ENCODE measurements at regions not wholly inside any gene's neighbourhood (a gene's known extent, or its start where the extent isn't known, plus 50 kb on each side); places are given as distances from the start of the nearest gene placed in this dataset.

- DNase-seq: no peak
Measured at GRCh38 chr18:27687351-27687979, 489.5 kb downstream of the CDH2 start.

DNA sequence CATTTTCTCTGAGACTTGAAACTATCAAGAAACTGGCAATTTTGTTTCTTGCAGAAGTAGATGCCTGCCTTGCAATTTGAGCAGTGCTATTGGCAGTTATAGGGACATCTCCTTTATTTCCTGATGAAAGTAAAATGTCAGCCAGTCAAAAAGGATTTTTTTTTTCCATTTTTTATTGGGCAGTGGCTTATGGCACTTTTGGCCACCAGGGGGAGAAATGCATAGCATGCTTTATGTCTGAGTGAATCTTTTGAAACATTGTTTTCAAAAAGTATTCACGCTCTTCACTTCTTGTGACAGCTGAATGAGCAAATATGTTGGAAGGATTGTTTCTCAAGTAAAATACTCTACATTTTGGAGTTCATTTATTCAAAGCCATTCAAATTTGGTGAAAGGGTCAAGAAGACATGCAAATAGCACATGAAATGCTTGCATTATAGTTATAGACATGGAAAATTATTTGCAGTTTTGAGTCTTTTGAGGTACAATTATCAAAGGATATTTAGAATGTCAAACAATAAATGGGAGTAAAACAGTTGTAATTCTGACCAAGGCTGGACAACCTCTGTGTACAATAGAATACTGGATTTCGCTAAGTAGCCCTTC is 491.0 kb downstream of the CDH2 start:
- no peak for DNase-seq

GRCh38 chr18:27685091-27685490 is 491.8 kb downstream of the CDH2 start:
- DNase-seq: no peak

DNA sequence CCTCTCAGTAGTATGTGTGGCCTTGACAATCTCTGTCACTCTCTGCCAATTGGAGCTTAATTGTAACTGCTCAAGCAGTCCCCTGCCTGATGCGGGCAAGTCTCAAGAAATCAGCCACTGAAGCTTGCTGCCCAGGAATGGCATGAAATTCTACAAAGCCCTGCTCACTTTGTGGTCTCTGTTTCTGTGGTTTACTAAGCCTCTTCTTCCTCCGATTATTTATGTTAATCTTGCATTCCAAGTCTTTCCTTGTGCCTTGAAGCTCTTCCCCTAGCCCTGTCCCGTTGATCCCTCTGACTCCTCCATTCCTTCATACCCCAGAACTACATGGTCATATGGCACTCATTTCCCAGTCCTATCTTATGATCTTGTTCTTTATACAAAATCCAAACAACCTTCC is 489.3 kb upstream of the CHST9 start:
- no peak for DNase-seq

- no peak for DNase-seq
Measured at GRCh38 chr18:27673861-27674260, 488.8 kb upstream of the CHST9 start.

GRCh38 chr18:27668158-27668557 is 483.1 kb upstream of the CHST9 start:
- DNase-seq: no peak

DNA sequence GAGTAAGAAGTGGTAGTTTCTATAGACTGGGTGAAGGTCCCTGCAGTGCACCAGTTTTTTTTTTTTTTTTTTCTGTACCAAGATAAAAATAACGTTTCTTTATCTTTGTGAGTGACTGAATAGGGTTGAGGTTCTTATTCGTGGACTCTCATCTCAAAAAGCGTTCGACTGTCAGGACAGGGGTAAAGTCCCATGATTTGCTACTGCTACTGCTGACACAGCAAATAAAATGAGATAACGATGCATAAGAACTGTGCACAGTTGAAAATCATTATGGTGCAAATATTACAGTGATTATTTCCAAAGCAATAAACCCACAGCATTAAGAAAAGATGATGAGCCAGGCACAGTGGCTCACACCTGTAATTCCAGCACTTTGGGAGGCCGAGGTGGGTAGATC is 482.0 kb upstream of the CHST9 start:
- no peak for DNase-seq

GRCh38 chr18:27666016-27666415 is 480.9 kb upstream of the CHST9 start:
- no peak for DNase-seq

- DNase-seq: no peak
Measured at GRCh38 chr18:27665264-27665799, 480.2 kb upstream of the CHST9 start.

- no peak for DNase-seq
Measured at GRCh38 chr18:27662949-27663348, 477.8 kb upstream of the CHST9 start.

DNA sequence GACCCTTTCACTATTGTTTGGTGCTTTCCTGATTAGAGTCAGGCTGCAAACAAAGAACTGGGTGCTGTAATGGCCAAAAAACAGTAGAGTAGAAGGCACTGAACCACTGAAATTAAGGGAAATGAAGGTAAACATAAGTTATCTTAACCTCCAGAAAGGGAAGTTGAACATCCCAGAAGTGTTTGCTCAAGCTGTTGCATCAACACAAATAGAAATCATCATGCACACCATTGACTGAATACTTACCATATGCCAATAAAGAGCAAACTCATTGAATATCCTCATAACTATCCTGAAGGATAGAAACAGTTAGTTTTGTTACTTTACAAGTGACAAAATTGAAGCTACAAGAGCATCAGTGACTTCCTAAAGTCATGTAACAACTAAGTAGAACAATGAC is 477.4 kb upstream of the CHST9 start:
- no peak for DNase-seq

GRCh38 chr18:27661320-27662018 is 476.4 kb upstream of the CHST9 start:
- DNase-seq: no peak

- DNase-seq: no peak
Measured at GRCh38 chr18:27656905-27657304, 471.8 kb upstream of the CHST9 start.

DNA sequence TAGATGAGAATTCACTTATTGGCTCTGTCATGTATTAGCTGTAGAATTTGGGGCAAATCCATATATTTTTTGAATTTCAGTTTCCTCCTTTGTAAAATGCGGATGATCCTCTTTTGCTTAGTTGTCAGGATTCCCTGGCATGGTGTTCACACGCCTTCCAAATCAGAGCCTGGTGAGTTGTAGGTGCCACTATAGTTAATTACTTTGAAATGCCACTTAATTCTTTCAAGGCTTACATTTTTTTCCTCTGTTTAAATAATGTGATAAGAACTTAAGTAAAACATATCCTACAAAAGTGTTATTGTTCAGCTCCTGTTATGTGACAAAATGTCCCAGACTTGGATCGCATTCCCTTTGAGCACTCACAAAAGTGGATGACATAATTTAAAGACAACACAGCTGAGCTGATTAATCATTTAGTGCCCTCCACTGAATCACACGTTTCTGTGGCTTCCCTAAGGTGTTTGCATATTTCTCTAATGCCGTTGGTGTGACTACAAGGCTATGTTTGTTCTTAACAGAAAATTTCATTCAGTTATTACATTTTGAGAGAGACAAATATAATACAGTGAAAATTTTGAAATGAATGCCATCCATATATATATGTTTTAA is 471.2 kb upstream of the CHST9 start:
- DNase-seq: no peak

- DNase-seq: no peak
Measured at GRCh38 chr18:27653247-27653646, 468.1 kb upstream of the CHST9 start.

DNA sequence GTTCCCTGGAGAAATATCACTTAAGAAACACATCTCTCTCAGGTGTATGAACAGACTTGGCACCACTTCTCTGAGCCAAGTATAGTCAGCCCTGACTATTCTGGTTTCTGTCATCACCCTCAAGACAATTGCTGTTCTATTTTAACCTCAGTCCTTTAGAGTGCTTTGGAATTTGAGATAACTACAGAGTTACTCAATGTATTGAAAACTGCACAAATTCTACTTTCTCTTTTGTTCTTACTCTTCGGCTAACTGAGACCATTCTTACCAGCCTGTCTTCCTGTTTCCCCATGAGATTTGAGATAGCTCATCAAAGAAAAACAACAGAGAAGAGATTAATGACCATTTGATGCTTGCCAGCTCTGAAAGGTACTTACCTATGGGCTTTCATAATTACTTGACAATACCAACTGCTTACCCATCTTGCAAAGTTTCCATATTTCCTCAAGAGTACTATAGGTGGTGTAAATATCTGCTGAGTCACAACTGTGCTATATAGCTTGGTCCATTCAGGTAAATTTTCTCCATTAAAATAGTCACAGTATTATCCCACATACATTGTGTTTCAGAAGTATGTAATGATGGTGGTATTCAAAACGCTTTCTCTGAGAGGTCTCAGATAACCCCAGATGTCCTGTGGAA is 467.5 kb upstream of the CHST9 start:
- DNase-seq: no peak

DNA sequence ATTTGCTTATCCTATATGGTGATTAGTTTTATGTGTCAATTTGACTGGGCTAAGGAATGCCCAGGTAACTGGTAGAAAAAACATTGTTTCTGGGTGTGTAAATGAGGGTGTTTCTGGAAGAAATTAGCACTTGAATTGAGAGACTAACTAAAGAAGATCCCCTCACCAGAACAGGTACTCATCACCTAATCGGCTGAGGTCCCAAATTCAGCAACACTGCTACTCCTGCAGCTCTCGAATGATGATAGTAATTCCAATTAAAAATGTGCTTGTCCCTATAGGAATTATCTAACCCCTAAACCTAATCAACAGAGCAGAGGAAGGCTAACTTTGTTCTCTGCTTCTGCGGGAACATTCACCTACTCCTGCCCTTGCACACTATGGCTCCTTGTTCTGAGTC is 464.5 kb upstream of the CHST9 start:
- DNase-seq: no peak

DNA sequence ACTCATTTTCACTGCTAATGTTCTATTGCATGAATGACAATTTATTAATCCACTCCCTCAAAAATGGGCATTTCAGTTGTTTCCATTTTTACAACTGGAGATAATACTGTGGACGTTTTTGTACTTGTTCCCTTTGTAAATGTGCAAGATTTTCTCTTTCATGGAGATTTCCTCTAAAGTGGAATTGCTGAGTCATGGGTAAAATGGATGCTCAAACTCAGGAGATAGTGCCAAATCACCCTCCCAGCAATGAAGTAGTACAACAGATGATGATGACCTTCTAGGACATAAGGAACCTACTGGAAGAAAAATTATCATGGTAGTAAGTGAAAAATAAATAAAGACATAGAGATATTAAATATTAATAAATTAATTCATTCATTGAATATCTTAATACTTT is 460.8 kb upstream of the CHST9 start:
- DNase-seq: no peak

- DNase-seq: no peak
Measured at GRCh38 chr18:27636576-27637085, 451.5 kb upstream of the CHST9 start.

- DNase-seq: no peak
Measured at GRCh38 chr18:27632706-27633105, 447.6 kb upstream of the CHST9 start.

- DNase-seq: no peak
Measured at GRCh38 chr18:27627927-27628326, 442.8 kb upstream of the CHST9 start.

DNA sequence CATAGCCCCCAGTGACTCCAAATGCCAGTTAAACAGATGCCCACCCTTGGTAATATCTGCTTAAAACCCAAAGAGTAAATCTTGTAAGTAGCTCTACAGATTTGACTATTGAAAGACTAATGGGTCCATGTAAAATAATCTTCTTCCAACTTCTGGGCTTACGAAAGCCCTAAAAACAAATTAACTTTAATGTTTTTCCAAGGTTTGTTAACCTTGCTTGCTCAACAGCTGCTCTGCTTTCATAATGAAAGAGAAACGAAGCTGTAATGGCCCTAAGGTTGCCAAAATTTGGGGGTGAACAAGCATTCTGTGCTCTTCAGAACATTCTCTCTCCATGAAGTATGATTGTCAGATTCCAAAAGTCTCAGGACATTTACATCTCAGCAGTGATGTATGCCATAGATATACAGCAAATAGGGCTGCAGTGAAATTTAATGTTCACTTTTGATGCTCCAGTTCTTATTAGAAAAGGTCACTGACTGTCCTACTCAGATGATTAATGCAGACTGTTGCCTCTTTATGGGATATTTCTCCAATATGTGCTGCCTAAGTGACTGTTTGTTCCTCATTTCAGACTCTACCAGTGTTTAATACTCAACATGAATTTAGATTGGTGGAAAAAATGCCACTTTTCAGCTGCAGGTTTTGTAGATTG is 436.3 kb upstream of the CHST9 start:
- no peak for DNase-seq

GRCh38 chr18:27619906-27620305 is 434.8 kb upstream of the CHST9 start:
- DNase-seq: no peak
